ENCODE measurements at regions not wholly inside any gene's neighbourhood (a gene's known extent, or its start where the extent isn't known, plus 50 kb on each side); places are given as distances from the start of the nearest gene placed in this dataset.

GRCh38 chr5:39774605-39775004 lies 349.8 kb upstream of the DAB2 start:
- no peak for FAIRE-seq
- no peak for DNase-seq (ENCODE audit: insufficient read length, low spot score)
- no peak for TF ChIP-seq POLR2AphosphoS5 (IDR thresholded peaks at IDR 0.05; ENCODE audit: low read depth, low read length)
- no peak for TF ChIP-seq TAF1 (IDR thresholded peaks at IDR 0.05; ENCODE audit: low read depth, low read length)
- no peak for TF ChIP-seq SPI1 (IDR thresholded peaks at IDR 0.05; ENCODE audit: low read depth, low read length)
- TF ChIP-seq POLR2A (IDR thresholded peaks at IDR 0.05; ENCODE audit: low read depth, low read length): no peak
- TF ChIP-seq POU2F2 (IDR thresholded peaks at IDR 0.05; ENCODE audit: low read depth, low read length): no peak
- no peak for TF ChIP-seq PAX5 (IDR thresholded peaks at IDR 0.05; ENCODE audit: insufficient read depth, low read length, severe bottlenecking)

- TF ChIP-seq POU2F2 (IDR thresholded peaks at IDR 0.05; ENCODE audit: low read depth, low read length) (no peak), POLR2A (IDR thresholded peaks at IDR 0.05; ENCODE audit: low read depth, low read length) (no peak), PAX5 (IDR thresholded peaks at IDR 0.05; ENCODE audit: insufficient read depth, low read length, severe bottlenecking) (no peak), SPI1 (IDR thresholded peaks at IDR 0.05; ENCODE audit: low read depth, low read length) (no peak), TAF1 (IDR thresholded peaks at IDR 0.05; ENCODE audit: low read depth, low read length) (no peak), POLR2AphosphoS5 (IDR thresholded peaks at IDR 0.05; ENCODE audit: low read depth, low read length) (no peak)
- FAIRE-seq (no peak), DNase-seq (ENCODE audit: insufficient read length, low spot score) (no peak)
Measured at GRCh38 chr5:39772307-39772706, 347.5 kb upstream of the DAB2 start.

DNA sequence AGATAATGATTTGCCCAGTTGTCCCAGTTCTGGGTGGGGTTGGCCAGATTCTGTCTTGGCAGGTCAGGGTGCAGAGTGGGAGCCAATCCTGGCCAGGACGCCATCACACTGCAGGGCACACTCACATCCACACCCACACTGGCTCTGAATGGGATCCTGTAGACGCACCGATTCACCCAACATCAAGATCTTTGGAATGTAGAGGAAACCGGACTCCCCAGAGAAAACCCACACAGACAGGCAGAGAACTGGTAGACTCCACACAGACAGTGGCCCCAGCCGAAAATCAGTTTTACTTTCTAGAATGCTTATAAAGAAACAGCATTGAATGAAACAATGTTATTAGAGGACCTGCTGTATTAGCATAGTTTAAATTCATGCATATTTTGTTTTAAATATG lies 343.1 kb upstream of the DAB2 start:
- FAIRE-seq: no peak
- DNase-seq (ENCODE audit: insufficient read length, low spot score): no peak
- TF ChIP-seq TAF1 (IDR thresholded peaks at IDR 0.05; ENCODE audit: low read depth, low read length) (no peak), POLR2A (IDR thresholded peaks at IDR 0.05; ENCODE audit: low read depth, low read length) (no peak), SPI1 (IDR thresholded peaks at IDR 0.05; ENCODE audit: low read depth, low read length) (no peak), POLR2AphosphoS5 (IDR thresholded peaks at IDR 0.05; ENCODE audit: low read depth, low read length) (no peak), POU2F2 (IDR thresholded peaks at IDR 0.05; ENCODE audit: low read depth, low read length) (no peak), PAX5 (IDR thresholded peaks at IDR 0.05; ENCODE audit: insufficient read depth, low read length, severe bottlenecking) (no peak)

- no peak for TF ChIP-seq SPI1 (IDR thresholded peaks at IDR 0.05; ENCODE audit: low read depth, low read length)
- no peak for TF ChIP-seq POU2F2 (IDR thresholded peaks at IDR 0.05; ENCODE audit: low read depth, low read length)
- no peak for TF ChIP-seq TAF1 (IDR thresholded peaks at IDR 0.05; ENCODE audit: low read depth, low read length)
- no peak for TF ChIP-seq PAX5 (IDR thresholded peaks at IDR 0.05; ENCODE audit: insufficient read depth, low read length, severe bottlenecking)
- TF ChIP-seq POLR2A (IDR thresholded peaks at IDR 0.05; ENCODE audit: low read depth, low read length): no peak
- no peak for TF ChIP-seq POLR2AphosphoS5 (IDR thresholded peaks at IDR 0.05; ENCODE audit: low read depth, low read length)
- no peak for FAIRE-seq
- DNase-seq (ENCODE audit: insufficient read length, low spot score): no peak
Measured at GRCh38 chr5:39765366-39765765, 340.6 kb upstream of the DAB2 start.

DNA sequence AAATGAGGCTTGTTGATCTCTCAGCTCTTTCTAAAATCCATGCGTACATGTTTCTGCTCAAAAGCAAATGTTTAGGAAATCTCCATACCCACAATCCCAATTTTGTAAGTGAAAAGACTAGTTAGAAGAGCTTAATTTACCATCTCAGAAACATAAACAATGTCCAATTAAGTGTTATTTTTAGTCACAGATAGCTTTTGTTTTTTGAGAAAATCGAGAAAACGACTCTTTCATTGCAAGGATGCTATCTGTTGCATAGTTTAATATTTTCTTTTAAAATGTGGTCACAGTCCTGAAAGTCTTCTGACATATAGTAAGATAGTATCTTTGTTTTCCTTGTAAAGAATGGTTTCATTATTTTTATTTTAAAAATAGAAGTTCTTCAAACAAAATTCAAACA lies 338.0 kb upstream of the DAB2 start:
- FAIRE-seq (no peak), DNase-seq (ENCODE audit: insufficient read length, low spot score) (no peak)
- TF ChIP-seq POLR2AphosphoS5 (IDR thresholded peaks at IDR 0.05; ENCODE audit: low read depth, low read length) (no peak), POLR2A (IDR thresholded peaks at IDR 0.05; ENCODE audit: low read depth, low read length) (no peak), SPI1 (IDR thresholded peaks at IDR 0.05; ENCODE audit: low read depth, low read length) (no peak), TAF1 (IDR thresholded peaks at IDR 0.05; ENCODE audit: low read depth, low read length) (no peak), PAX5 (IDR thresholded peaks at IDR 0.05; ENCODE audit: insufficient read depth, low read length, severe bottlenecking) (no peak), POU2F2 (IDR thresholded peaks at IDR 0.05; ENCODE audit: low read depth, low read length) (no peak)

GRCh38 chr5:39761199-39761950 lies 336.6 kb upstream of the DAB2 start:
- no peak for FAIRE-seq
- no peak for DNase-seq (ENCODE audit: insufficient read length, low spot score)
- TF ChIP-seq SPI1 (IDR thresholded peaks at IDR 0.05; ENCODE audit: low read depth, low read length) (no peak), PAX5 (IDR thresholded peaks at IDR 0.05; ENCODE audit: insufficient read depth, low read length, severe bottlenecking) (no peak), TAF1 (IDR thresholded peaks at IDR 0.05; ENCODE audit: low read depth, low read length) (no peak)

DNA sequence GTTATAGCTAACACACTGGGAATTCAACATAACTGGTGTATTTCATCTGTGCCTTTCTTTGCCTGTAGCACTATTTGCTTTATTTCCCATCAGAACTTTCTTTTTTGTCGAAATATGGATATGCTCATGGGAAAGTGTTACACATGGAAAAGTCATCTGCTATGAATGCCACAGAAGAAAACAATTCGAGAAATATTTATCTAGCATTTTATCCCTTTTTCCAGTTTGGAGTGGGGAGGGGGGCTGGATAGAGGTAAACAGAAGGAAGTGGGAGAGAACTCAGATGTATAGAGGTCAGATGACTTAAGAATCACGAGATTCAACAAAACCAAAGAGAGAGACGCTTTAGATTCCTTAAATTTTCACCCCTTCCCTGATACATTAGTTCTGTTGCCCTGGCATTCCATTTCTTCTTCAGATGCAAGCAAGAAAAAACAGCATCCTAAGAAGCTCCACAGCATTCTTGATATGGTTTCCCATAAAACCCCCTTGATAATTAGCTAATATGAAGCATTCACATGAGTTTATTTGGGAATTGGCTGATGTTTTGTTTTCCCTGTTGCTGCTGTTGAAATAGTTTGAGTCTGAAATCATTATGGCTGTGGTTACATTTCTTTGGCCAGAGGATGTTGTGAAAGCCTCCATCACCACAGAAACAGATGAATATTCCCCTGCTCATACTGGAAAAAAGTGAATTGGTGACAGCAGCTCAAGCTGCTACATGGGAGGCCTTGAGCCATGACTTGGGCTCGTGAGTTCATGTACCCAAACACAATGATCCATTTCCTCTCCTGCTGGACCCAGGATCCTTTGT lies 335.8 kb upstream of the DAB2 start:
- TF ChIP-seq POU2F2 (IDR thresholded peaks at IDR 0.05; ENCODE audit: low read depth, low read length) (no peak), POLR2AphosphoS5 (IDR thresholded peaks at IDR 0.05; ENCODE audit: low read depth, low read length) (no peak), POLR2A (IDR thresholded peaks at IDR 0.05; ENCODE audit: low read depth, low read length) (no peak), PAX5 (IDR thresholded peaks at IDR 0.05; ENCODE audit: insufficient read depth, low read length, severe bottlenecking) (no peak), TAF1 (IDR thresholded peaks at IDR 0.05; ENCODE audit: low read depth, low read length) (no peak), SPI1 (IDR thresholded peaks at IDR 0.05; ENCODE audit: low read depth, low read length) (no peak)
- DNase-seq (ENCODE audit: insufficient read length, low spot score) (no peak), FAIRE-seq (no peak)

DNA sequence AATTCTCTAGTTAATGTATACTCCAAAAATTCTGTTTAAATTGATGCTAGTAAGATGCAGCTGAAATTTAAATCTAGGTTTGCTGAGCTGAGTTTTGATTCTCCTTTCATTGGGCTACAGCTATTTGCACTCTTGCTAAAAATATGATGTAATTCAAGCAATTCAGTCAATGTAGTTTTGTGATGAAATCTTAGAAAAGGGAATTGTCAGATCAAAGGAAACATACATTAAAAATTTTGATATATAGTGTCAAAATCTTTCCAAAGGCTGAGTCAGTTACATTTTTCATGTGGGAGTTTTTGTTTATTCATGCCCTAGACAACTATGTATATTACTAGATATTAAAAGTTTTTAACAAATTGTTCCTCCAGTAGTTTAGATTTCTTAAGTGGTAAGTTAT lies 334.9 kb upstream of the DAB2 start:
- FAIRE-seq: no peak
- no peak for TF ChIP-seq POU2F2 (IDR thresholded peaks at IDR 0.05; ENCODE audit: low read depth, low read length)
- TF ChIP-seq TAF1 (IDR thresholded peaks at IDR 0.05; ENCODE audit: low read depth, low read length): no peak
- TF ChIP-seq PAX5 (IDR thresholded peaks at IDR 0.05; ENCODE audit: insufficient read depth, low read length, severe bottlenecking): no peak
- no peak for TF ChIP-seq SPI1 (IDR thresholded peaks at IDR 0.05; ENCODE audit: low read depth, low read length)
- TF ChIP-seq POLR2A (IDR thresholded peaks at IDR 0.05; ENCODE audit: low read depth, low read length): no peak
- TF ChIP-seq POLR2AphosphoS5 (IDR thresholded peaks at IDR 0.05; ENCODE audit: low read depth, low read length): no peak
- no peak for DNase-seq (ENCODE audit: insufficient read length, low spot score)

- DNase-seq (ENCODE audit: insufficient read length, low spot score) (no peak), FAIRE-seq (no peak)
- TF ChIP-seq POLR2AphosphoS5 (IDR thresholded peaks at IDR 0.05; ENCODE audit: low read depth, low read length) (no peak), POLR2A (IDR thresholded peaks at IDR 0.05; ENCODE audit: low read depth, low read length) (no peak), POU2F2 (IDR thresholded peaks at IDR 0.05; ENCODE audit: low read depth, low read length) (no peak), PAX5 (IDR thresholded peaks at IDR 0.05; ENCODE audit: insufficient read depth, low read length, severe bottlenecking) (no peak), SPI1 (IDR thresholded peaks at IDR 0.05; ENCODE audit: low read depth, low read length) (no peak), TAF1 (IDR thresholded peaks at IDR 0.05; ENCODE audit: low read depth, low read length) (no peak)
Measured at GRCh38 chr5:39758426-39758825, 333.6 kb upstream of the DAB2 start.

Measured in GM12891 (cell line).